Smooth muscle cell (in vitro differentiated cells): ENCODE measurements at regions not wholly inside any gene's neighbourhood (a gene's known extent, or its start where the extent isn't known, plus 50 kb on each side); places are given as distances from the start of the nearest gene placed in this dataset.
"Not testable (repeated sequence)": the region's sequence is repeated elsewhere in the genome, so short reads cannot be mapped to it uniquely, and the experiment has no call there.

Experiments
- DNase-seq: peaks from one replicate; lab custom pipeline; 2025; ENCODE audit not compliant: unreplicated experiment; lab: John Stamatoyannopoulos, UW
- H2AFZ ChIP-seq: fragments of 200-600 bp; sonication (generic); 2 replicates; pipeline ENCODE4 v1.6.0; 2016; ENCODE audit warnings: antibody characterized with exemption, low read depth, mild to moderate bottlenecking
- H3F3A ChIP-seq: fragments of 200-600 bp; sonication (generic); 2 replicates; pipeline ENCODE4 v1.6.0; 2017; ENCODE audit warnings: antibody characterized with exemption, low read depth
- H3K27ac ChIP-seq: fragments of 200-600 bp; sonication (generic); 2 replicates; pipeline ENCODE4 v1.5.1; 2016; ENCODE audit warnings: low read depth, mild to moderate bottlenecking
- H3K27me3 ChIP-seq: fragments of 200-600 bp; sonication (generic); 2 replicates; pipeline ENCODE4 v1.6.1; 2016; ENCODE audit warnings: low read depth, mild to moderate bottlenecking
- H3K36me3 ChIP-seq: fragments of 200-600 bp; sonication (generic); 2 replicates; pipeline ENCODE4 v1.5.1; 2016; ENCODE audit warnings: low read depth
- H3K4me1 ChIP-seq: fragments of 200-600 bp; sonication (generic); 2 replicates; pipeline ENCODE4 v1.5.1; 2016; ENCODE audit warnings: low read depth
- H3K4me2 ChIP-seq: fragments of 200-600 bp; sonication (generic); 2 replicates; pipeline ENCODE4 v1.6.0; 2016; ENCODE audit warnings: mild to moderate bottlenecking
- H3K4me3 ChIP-seq: fragments of 200-600 bp; sonication (generic); 2 replicates; pipeline ENCODE4 v1.5.1; 2016; ENCODE audit warnings: mild to moderate bottlenecking
- H3K79me2 ChIP-seq: fragments of 200-600 bp; sonication (generic); 2 replicates; pipeline ENCODE4 v1.6.0; 2016; ENCODE audit warnings: low read depth, mild to moderate bottlenecking
- H3K9ac ChIP-seq: fragments of 200-600 bp; sonication (generic); 2 replicates; pipeline ENCODE4 v1.6.0; 2016; ENCODE audit warnings: low read depth
- H3K9me3 ChIP-seq: fragments of 200-600 bp; sonication (generic); replicated peaks from 2 replicates; pipeline ENCODE4 v1.5.1; 2016; ENCODE audit warnings: low read depth
- H4K20me1 ChIP-seq: fragments of 200-600 bp; sonication (generic); 2 replicates; pipeline ENCODE4 v1.6.0; 2016; ENCODE audit warnings: low read depth
- CTCF ChIP-seq: fragments of 200-600 bp; sonication (generic); IDR thresholded peaks from 2 replicates; pipeline ENCODE4 v1.5.1; 2017; ENCODE audit warnings: borderline replicate concordance, mild to moderate bottlenecking, antibody characterized with exemption; ENCODE audit not compliant: insufficient read depth, poor library complexity, severe bottlenecking
- WGBS: methylation state at CpG from one replicate; pipeline ENCODE4 v1.1.7; 2016; ENCODE audit warnings: low lambda C conversion rate; 5-methylcytosine and 5-hydroxymethylcytosine counted together

DNA sequence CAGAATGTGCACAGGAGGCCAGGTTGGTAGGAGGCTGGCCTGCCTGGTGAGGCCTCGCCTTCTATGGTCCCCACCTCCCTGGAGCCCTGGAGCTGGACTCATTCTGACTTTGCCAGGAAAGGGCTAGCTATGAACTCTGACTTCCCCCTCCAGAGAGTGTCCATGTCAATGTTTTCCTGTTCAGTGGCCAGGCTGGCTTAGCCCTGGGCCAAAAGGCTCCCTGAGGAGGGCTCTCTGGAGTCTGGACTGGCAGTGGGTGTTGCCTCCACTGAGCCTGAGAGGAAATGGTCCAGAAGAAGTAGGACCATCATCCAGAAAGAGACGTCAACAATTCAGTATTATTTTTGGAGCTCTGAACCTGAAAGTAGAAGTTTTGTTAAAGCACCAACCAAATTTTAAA is 178.7 kb downstream of the CHIC2 start:
- no peak overlapping the region for H3K9ac ChIP-seq
- DNase-seq = no peak
- no peaks in the 10 kb centered on the region for H3K4me1 ChIP-seq
- 94% methylated on average over 2 of the region's 2 CpGs for WGBS
- H3K36me3 ChIP-seq = no peaks in the 10 kb centered on the region
- no peaks in the 10 kb centered on the region for H4K20me1 ChIP-seq
- H3K79me2 ChIP-seq = no peaks in the 10 kb centered on the region
- H3K4me2 ChIP-seq = no peak overlapping the region
- TF ChIP-seq CTCF = no peak
- no peaks in the 10 kb centered on the region for H3K9me3 ChIP-seq
- H3K27ac ChIP-seq = no peak overlapping the region
- H3K27me3 ChIP-seq = no peaks in the 10 kb centered on the region
- no peak overlapping the region for H2AFZ ChIP-seq
- no peak overlapping the region for H3K4me3 ChIP-seq
- H3F3A ChIP-seq = no peaks in the 10 kb centered on the region

- H3F3A ChIP-seq, DNase-seq, H3K79me2 ChIP-seq, H3K4me3 ChIP-seq, H3K4me2 ChIP-seq, H3K36me3 ChIP-seq, H3K9ac ChIP-seq, H4K20me1 ChIP-seq, H2AFZ ChIP-seq, H3K4me1 ChIP-seq, H3K27me3 ChIP-seq, H3K27ac ChIP-seq, H3K9me3 ChIP-seq: not testable (repeated sequence)
- 54% methylated on average over 17 of the region's 18 CpGs for WGBS
These were observed 187.3 kb downstream of the CHIC2 start for GRCh38 chr4:53877096-53877495.

GRCh38 chr4:53866055-53866454 is 198.3 kb downstream of the CHIC2 start:
- no peaks in the 10 kb centered on the region for H3F3A ChIP-seq
- 94% methylated on average over 8 of the region's 8 CpGs for WGBS
- H3K4me2 ChIP-seq = no peak overlapping the region
- no peaks in the 10 kb centered on the region for H3K36me3 ChIP-seq
- H4K20me1 ChIP-seq = no peaks in the 10 kb centered on the region
- no peak for DNase-seq
- no peak for TF ChIP-seq CTCF
- H3K4me1 ChIP-seq = peaks cover 5% of the 10 kb centered on the region
- no peaks in the 10 kb centered on the region for H3K79me2 ChIP-seq
- H3K27ac ChIP-seq = no peak overlapping the region
- H3K4me3 ChIP-seq = no peak overlapping the region
- H2AFZ ChIP-seq = no peak overlapping the region
- H3K27me3 ChIP-seq = no peaks in the 10 kb centered on the region
- no peaks in the 10 kb centered on the region for H3K9me3 ChIP-seq
- no peak overlapping the region for H3K9ac ChIP-seq

DNA sequence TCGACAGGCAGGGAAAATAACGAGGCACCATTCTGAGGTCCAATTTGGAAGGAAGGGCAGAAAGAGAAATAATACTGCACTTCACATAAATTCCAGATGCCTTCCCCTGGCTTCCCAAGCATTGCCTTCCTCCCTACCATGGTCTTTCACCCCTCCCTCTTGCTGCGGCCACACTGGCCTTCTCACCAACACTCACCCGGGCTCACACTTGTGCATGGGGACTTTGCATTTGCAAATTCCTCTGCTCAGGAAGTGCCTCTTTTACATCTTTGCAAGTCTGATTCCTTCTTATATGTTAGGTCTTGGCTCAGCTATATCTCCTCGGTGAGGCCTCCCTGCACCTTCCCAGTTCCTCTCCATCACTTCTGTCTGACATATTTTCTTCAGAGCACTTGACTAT is 199.4 kb downstream of the CHIC2 start:
- Histone ChIP-seq H2AFZ (no peak overlapping the region), H3K36me3 (no peaks in the 10 kb centered on the region), H4K20me1 (no peaks in the 10 kb centered on the region), H3K27ac (no peak overlapping the region), H3K27me3 (no peaks in the 10 kb centered on the region), H3F3A (no peaks in the 10 kb centered on the region), H3K79me2 (no peaks in the 10 kb centered on the region), H3K4me3 (no peak overlapping the region), H3K9ac (no peak overlapping the region), H3K4me2 (no peak overlapping the region), H3K9me3 (no peaks in the 10 kb centered on the region), H3K4me1 (peaks cover 5% of the 10 kb centered on the region)
- 80% methylated on average over 5 of the region's 5 CpGs for WGBS
- DNase-seq = no peak
- no peak for TF ChIP-seq CTCF
